ENCODE measurements at regions not wholly inside any gene's neighbourhood (a gene's known extent, or its start where the extent isn't known, plus 50 kb on each side); places are given as distances from the start of the nearest gene placed in this dataset.
"Not testable (repeated sequence)": the region's sequence is repeated elsewhere in the genome, so short reads cannot be mapped to it uniquely, and the experiment has no call there.

DNA sequence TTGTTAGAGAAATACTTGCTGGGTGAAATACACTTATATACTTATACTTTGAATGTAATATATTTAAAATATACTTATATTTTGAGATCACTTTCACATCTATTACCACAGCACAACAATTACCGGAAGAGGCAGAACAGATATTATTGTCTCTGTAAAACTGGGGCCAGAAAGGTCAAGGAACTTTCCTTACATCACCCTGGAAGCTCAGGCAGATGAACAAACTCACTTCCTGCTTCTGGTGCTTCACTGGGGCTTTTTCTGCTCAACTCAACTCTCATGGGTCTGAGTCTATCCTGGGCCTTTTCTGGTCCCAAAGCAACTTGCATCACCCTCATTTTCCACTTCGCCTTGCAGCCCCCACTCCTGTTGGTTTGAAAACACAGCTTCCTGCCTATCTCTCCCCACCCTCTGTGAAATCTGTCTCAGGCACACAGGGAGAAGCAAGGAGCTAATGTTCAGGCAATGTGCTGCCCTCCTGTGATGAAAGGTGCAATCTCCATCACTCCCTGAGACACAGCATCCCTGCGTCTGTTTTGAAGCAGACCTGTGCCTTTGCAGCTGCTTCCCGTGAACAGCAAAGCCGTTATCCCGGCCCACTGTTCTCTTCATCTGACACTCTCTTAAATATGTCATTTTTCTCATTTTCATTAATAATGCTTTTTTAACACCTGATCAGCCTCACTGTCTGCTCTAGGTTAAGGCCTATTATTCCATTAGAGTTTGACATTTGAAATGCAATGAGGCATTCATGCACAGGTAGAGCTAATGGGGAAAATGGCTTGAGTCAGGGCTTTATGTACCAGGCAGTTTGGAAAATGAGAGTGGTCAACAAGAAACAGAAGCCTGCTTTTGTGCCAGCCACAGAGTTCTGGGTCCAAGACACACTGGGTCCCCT is 251.9 kb upstream of the CHAC2 start:
- DNase-seq, result no peak
- H3K36me3 Mint-ChIP-seq, result no peaks in the 10 kb centered on the region
- no peak overlapping the region for H3K27ac Mint-ChIP-seq
- H3K27me3 Mint-ChIP-seq, result peaks cover 8% of the 10 kb centered on the region
- H3K9me3 Mint-ChIP-seq, result no peaks in the 10 kb centered on the region
- no peaks in the 10 kb centered on the region for H3K4me1 Mint-ChIP-seq
- H3K4me3 Mint-ChIP-seq, result no peak overlapping the region

DNA sequence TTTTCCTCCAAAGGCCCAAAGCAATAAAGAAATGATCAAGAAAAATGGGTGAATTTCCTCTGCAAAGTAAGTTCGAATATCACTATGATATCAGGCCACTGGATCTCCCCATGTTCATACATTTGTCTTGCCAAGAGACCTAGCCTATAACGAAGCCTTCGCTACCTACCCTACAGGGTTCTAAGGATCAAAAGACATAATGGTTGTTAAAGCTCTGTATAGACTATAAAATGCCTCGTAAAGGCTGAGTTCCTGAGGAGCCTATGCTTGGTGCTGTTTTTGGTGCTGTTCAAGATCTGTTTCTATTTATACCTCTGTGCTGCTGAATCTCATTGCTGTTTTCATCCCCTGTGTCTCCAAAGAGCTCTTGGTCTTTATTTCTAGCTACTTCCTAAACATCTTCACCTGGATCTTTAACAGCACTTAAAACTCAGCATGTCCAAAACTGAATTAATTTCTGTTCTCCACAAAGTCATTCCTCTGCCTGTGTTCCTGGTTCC is 254.4 kb upstream of the CHAC2 start:
- H3K4me3 Mint-ChIP-seq, result no peak overlapping the region
- H3K27me3 Mint-ChIP-seq, result peaks cover 8% of the 10 kb centered on the region
- no peaks in the 10 kb centered on the region for H3K36me3 Mint-ChIP-seq
- no peak overlapping the region for H3K27ac Mint-ChIP-seq
- no peaks in the 10 kb centered on the region for H3K4me1 Mint-ChIP-seq
- DNase-seq, result no peak
- H3K9me3 Mint-ChIP-seq, result no peaks in the 10 kb centered on the region

DNA sequence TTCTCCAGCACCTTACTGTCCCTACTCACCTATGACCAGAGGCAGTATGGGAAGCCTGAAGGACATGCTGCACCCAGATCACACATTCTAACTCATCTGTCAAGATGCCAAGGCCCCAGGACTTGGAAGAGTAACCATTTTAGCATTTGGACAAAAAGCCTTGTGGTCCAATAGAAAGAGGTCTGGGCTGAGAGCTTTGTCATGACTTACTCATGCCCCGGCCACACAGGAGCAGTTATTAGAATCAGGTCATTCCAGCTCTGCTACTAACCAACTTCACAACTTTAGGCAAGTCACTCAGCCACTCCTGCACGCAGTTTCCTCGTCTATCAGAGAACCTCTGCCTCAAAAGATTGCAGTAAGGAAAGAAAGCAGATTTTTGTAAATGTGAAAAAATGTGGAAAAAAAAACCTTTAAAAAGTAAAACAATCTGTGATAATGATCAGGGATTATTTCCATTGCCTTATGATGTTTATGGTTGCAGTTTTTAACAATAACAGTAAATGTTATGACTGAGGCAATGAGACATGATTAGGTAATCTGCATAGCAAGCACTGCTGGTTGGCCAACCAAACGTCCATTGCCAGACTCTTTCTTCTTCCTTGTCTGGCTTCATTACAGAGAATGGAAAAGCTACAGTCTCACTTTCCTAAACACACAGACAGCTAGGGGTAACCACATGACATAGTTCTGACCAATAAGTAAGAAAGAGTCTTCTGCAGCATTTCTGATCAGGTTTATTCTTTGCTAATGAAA is 255.4 kb upstream of the CHAC2 start:
- Mint-ChIP-seq H3K27me3 (peaks cover 3% of the 10 kb centered on the region), H3K4me1 (no peaks in the 10 kb centered on the region), H3K9me3 (no peaks in the 10 kb centered on the region), H3K36me3 (no peaks in the 10 kb centered on the region), H3K27ac (no peak overlapping the region), H3K4me3 (no peak overlapping the region)
- DNase-seq, result no peak

DNA sequence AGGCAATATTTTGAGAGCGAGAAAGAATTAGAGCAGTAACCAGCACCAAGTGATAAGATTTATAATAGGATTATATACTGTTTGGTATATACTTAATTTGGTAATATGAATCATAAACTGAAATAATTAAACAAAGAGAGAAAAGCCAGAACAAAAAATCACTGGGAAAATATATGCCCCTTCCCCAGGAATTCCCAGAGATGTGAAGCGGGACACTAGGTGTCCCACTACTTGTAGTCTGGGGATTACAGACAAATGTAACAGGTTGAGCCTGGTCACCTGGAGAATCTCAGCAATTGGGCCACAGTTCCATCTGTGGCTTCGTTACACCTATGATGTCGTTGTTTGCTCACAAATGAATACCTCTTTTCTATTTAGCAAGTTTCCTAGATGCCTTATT is 256.1 kb upstream of the CHAC2 start:
- Mint-ChIP-seq H3K9me3 (no peaks in the 10 kb centered on the region), H3K27ac (no peak overlapping the region), H3K4me3 (no peak overlapping the region), H3K36me3 (no peaks in the 10 kb centered on the region), H3K27me3 (peaks cover 3% of the 10 kb centered on the region), H3K4me1 (no peaks in the 10 kb centered on the region)
- DNase-seq, result no peak

DNA sequence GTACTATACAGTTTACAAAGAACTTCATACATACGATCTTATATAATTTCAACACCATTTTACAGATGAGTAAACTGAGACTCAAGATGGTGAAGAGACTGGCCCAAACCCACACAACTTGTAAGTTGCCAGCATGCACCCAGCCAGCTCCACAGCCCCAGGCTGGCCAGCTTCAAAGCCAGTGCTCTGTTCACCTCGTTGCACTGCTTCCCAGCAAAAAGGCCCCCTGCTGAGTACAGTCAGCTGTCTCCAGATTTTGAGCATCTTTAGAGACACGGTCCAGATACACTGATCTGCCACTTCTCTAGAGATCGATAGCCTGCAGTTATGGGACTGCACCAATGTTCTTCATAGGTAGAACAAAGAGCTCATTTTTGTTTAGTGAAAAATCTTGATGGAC is 257.2 kb upstream of the CHAC2 start:
- Mint-ChIP-seq H3K9me3 (no peaks in the 10 kb centered on the region), H3K4me1 (no peaks in the 10 kb centered on the region)

DNA sequence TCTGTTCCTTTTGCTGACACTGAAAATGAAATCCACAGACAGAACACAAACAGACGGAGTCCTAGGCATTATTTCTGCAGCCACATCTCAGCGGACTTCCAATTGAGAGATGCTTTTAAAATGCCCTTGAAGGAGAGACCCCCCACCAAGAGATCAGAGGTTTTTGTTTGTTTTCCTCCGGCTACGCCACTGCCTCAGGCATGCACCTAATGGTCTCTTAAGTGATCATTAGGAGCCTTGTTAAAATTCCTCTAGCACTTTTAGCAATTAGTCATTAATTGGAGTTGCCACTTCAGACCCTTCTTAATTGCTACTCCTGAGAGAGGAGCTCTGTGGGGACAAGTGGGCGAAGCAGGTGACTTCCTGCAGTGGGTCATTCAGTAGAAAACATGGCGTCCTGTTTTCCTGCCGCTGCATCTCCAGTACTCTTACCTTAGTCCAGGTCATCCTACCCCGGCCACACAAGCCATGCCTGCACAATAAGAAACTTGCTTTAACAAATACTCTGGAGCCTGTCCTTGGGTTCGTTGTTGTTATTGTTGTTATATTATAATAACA is 257.7 kb upstream of the CHAC2 start:
- no peaks in the 10 kb centered on the region for H3K9me3 Mint-ChIP-seq
- no peak for DNase-seq
- H3K36me3 Mint-ChIP-seq, result no peaks in the 10 kb centered on the region
- no peaks in the 10 kb centered on the region for H3K27me3 Mint-ChIP-seq
- no peak overlapping the region for H3K27ac Mint-ChIP-seq
- H3K4me1 Mint-ChIP-seq, result no peaks in the 10 kb centered on the region
- no peak overlapping the region for H3K4me3 Mint-ChIP-seq

More for the DNA sequence above, 257.2 kb upstream of the CHAC2 start:
- Mint-ChIP-seq H3K27ac (no peak overlapping the region), H3K27me3 (no peaks in the 10 kb centered on the region), H3K4me3 (no peak overlapping the region), H3K36me3 (no peaks in the 10 kb centered on the region)
- DNase-seq, result no peak

DNA sequence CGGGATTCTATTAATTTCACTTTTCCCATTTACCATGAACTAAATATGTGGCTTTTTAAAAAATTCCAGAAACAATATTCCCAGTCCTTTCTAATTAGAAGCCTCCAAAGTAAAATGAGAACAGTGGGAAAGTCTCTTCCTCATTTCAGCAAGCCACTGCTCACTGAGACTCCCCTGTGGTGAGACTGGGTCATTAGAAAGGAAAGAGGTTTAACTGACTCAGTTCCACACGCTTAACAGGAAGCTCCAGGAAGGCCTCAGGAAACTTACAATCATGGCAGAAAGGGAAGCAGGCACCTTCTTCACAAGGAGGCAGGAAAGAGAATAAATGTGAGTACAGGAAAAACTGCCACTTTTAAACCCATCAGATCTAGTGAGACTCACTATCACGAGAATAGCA is 258.9 kb upstream of the CHAC2 start:
- Mint-ChIP-seq H3K9me3 (no peaks in the 10 kb centered on the region), H3K36me3 (no peaks in the 10 kb centered on the region)

DNA sequence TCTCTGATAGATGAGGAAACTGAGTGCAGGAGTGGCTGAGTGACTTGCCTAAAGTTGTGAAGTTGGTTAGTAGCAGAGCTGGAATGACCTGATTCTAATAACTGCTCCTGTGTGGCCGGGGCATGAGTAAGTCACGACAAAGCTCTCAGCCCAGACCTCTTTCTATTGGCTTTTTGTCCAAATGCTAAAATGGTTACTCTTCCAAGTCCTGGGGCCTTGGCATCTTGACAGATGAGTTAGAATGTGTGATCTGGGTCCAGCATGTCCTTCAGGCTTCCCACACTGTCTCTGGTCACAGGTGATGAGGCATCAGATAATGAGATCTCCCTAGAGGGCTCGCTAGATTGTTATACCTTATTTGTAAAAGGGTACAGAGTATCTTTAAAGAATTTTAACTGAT is 260.5 kb upstream of the CHAC2 start:
- H3K4me3 Mint-ChIP-seq, DNase-seq, H3K4me1 Mint-ChIP-seq, H3K27ac Mint-ChIP-seq, H3K27me3 Mint-ChIP-seq, H3K36me3 Mint-ChIP-seq, H3K9me3 Mint-ChIP-seq: not testable (repeated sequence)

More for the DNA sequence above, 258.9 kb upstream of the CHAC2 start:
- H3K4me3 Mint-ChIP-seq, result no peak overlapping the region
- DNase-seq, result no peak
- H3K27ac Mint-ChIP-seq, result no peak overlapping the region
- H3K27me3 Mint-ChIP-seq, result no peaks in the 10 kb centered on the region
- no peaks in the 10 kb centered on the region for H3K4me1 Mint-ChIP-seq

DNA sequence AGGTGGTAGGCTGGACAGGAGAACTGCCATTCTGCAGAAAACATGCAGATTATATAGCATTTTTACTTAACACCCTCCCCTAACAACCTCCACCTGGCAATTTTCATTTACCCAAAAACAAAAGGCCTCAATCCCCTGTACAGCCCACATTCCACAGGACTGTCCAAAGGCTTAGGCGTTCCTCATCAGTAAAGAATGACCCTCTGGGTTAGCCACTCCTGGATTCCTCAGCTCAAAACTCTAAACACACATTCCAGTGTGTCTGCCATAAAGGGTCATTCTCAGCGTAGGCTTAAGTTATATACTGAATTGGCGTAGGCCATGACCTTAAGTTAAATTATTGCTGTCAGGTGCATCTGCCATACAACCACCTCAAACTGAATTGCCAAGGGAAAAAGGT is 261.8 kb upstream of the CHAC2 start:
- Mint-ChIP-seq H3K36me3 (no peaks in the 10 kb centered on the region), H3K27ac (no peak overlapping the region), H3K27me3 (no peaks in the 10 kb centered on the region), H3K4me3 (no peak overlapping the region), H3K4me1 (no peaks in the 10 kb centered on the region), H3K9me3 (no peaks in the 10 kb centered on the region)
- no peak for DNase-seq

DNA sequence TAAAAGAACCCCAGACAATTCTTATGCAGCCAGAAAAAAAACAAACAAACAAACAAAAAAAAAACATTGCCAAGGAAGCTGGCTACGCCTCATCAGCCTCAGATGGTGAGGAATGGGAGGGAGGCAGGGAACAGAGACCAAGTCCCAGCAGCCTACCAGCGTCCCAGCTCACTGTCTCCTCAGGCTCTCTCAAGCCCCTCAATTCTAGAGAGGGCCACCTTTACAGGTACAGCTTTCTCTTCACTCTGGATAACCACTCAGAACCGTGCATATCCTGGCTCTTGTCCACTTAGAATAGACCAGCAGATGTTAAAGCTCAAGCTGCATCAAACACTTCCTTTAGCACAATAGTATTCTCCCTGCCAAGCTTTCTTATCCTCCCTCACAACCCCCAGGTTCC is 263.1 kb upstream of the CHAC2 start:
- Mint-ChIP-seq H3K27ac (no peak overlapping the region), H3K27me3 (peaks cover 8% of the 10 kb centered on the region), H3K9me3 (no peaks in the 10 kb centered on the region), H3K4me3 (no peak overlapping the region), H3K4me1 (no peaks in the 10 kb centered on the region), H3K36me3 (no peaks in the 10 kb centered on the region)
- DNase-seq, result no peak

DNA sequence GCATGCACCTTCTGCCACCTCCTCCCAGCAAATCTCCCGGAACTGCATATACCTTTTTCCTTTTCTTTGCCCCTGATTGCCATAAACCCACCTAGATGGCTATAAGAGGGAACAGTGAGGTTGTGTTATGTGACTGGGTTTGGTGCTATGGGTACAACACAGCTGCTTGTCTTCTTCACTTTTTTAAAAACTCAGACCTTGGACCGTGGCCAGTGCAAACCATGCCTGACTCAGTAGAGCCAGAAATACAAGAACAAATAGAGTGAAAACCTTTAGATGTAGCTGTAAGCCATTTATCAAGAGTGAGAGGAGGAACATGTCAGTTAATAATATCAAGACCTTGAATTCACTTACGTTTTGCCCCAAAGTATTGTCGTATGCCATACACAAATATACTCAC is 267.4 kb upstream of the CHAC2 start:
- no peak for DNase-seq
- peaks cover 8% of the 10 kb centered on the region for H3K27me3 Mint-ChIP-seq
- no peaks in the 10 kb centered on the region for H3K36me3 Mint-ChIP-seq
- no peak overlapping the region for H3K4me3 Mint-ChIP-seq
- no peaks in the 10 kb centered on the region for H3K4me1 Mint-ChIP-seq
- no peak overlapping the region for H3K27ac Mint-ChIP-seq
- no peaks in the 10 kb centered on the region for H3K9me3 Mint-ChIP-seq

DNA sequence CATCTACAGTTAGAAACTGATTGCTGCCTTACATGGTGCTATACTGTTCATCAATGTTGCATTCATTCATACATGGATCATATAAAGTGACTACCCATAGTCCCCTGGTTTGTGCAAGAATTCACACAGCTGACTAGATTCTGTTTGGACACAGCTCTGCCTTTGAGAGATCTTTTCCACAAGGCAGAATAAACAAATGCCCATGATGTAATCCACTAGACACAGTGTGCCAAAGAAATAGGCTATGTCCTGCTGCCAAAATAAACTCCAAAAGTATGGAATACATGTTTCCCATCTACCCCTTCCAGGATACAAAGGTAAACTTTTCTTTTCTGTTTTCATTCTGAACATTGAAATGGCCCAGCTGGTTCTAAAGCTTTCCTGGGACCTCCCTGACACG is 269.4 kb upstream of the CHAC2 start:
- peaks cover 8% of the 10 kb centered on the region for H3K27me3 Mint-ChIP-seq
- DNase-seq, result no peak
- no peak overlapping the region for H3K4me3 Mint-ChIP-seq
- no peaks in the 10 kb centered on the region for H3K4me1 Mint-ChIP-seq
- H3K27ac Mint-ChIP-seq, result no peak overlapping the region
- H3K9me3 Mint-ChIP-seq, result no peaks in the 10 kb centered on the region
- H3K36me3 Mint-ChIP-seq, result no peaks in the 10 kb centered on the region

DNA sequence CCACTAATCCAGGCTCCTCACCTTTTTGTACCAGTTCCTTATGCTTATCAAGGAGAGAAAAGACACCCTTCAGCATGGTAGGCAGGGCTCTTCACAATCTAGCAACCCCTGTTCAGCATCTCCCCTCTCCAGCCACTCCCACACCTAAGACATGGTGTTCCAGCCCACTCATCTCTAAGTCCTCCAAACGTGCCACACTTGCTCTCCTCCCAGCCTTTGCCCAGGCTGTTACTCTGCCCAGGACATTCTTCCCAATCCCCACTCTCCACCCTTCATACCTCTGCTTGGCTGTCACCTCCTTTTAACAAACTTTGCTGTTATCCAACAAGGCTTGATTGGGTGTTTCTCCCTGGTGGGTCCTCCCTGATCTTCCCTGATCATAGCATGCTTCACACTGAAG is 270.6 kb upstream of the CHAC2 start:
- Mint-ChIP-seq H3K36me3 (no peaks in the 10 kb centered on the region), H3K27ac (no peak overlapping the region), H3K27me3 (peaks cover 8% of the 10 kb centered on the region), H3K9me3 (no peaks in the 10 kb centered on the region), H3K4me1 (no peaks in the 10 kb centered on the region), H3K4me3 (no peak overlapping the region)
- DNase-seq, result no peak

DNA sequence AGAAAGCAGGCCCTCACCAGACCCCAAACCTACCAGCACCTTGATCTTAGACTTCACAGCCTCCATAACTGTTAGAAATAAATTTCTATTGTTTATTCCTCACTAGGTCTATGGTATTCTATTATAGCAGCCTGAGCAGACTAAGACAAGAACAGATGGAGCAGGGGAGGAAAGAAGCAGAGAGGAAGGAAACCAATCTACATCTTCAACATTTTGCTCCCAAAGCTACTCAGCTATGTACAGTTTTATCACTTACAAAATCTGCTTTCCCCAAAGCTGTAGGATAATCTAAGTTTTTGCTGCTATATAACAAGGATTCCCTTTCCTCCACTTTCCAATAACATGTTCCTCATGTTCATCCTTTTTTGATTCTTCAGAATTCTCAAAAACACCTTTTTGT is 274.4 kb upstream of the CHAC2 start:
- Mint-ChIP-seq H3K27ac (no peak overlapping the region), H3K4me3 (no peak overlapping the region), H3K4me1 (no peaks in the 10 kb centered on the region), H3K27me3 (peaks cover 5% of the 10 kb centered on the region), H3K36me3 (no peaks in the 10 kb centered on the region), H3K9me3 (no peaks in the 10 kb centered on the region)
- DNase-seq, result no peak

DNA sequence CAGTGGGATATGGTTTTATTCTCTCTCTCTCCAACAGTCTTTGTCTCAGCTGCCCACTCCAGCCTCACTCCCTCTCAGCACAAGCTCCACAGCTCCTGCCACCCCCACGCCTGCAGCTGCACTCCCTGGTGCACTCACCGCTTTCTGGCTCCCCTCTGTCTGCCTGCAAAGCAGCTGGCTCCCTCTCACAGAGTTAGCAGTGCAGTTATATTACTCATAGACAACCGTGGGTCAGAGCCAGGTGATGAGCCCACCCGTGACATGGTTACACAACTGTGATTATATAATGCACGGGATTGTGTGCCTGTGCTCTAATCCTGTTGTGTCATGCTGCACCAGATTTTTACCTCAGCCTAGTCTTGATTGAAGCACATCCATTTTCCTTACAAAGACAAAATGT is 276.9 kb upstream of the CHAC2 start:
- Mint-ChIP-seq H3K36me3 (no peaks in the 10 kb centered on the region), H3K27ac (no peak overlapping the region), H3K27me3 (peaks cover 5% of the 10 kb centered on the region), H3K9me3 (no peaks in the 10 kb centered on the region), H3K4me1 (no peaks in the 10 kb centered on the region), H3K4me3 (no peak overlapping the region)
- DNase-seq, result no peak

All from activated naive CD8-positive, alpha-beta T cell treated with anti-CD3 and anti-CD28 coated beads for 36 hours (primary cell).